ENCODE measurements at regions not wholly inside any gene's neighbourhood (a gene's known extent, or its start where the extent isn't known, plus 50 kb on each side); places are given as distances from the start of the nearest gene placed in this dataset.

DNA sequence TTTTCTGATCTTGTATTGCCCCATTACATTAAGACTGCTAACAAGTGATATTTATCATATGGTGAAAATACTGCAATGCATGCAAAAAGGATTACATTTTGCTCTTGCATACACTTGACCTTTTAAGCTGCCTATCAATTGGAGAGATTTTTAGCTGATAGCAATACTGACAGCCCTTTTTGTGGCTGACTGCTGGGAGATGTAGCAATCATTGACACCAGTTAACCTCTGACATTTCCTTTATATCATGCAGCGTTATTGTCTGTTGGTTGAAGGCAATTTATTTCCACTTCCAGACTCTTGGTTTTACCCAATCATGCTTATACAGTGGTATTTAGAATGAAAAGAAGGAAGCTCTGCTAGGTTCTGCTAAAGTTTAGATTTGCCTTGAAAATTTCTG, 364.0 kb downstream of the LMO7 start:
- intact Hi-C loops (cut with DNase I, micrococcal nuclease), result no loop called here
- H3K27ac Mint-ChIP-seq, result no peak overlapping the region
- no peaks in the 10 kb centered on the region for H3K36me3 Mint-ChIP-seq (ENCODE audit: low read depth)
- peaks cover 5% of the 10 kb centered on the region for H3K4me1 Mint-ChIP-seq (ENCODE audit: low read depth)
- Histone ChIP-seq H3K4me3 (ENCODE audit: low read length) (no peak overlapping the region), H3K27ac (ENCODE audit: low read depth in 1 of 2, low read length in 2 of 2) (no peak overlapping the region), H3K9me3 (ENCODE audit: control insufficient read depth in 1 of 2, insufficient read depth in 1 of 2, low read length in 2 of 2) (no peaks in the 10 kb centered on the region), H3K4me1 (ENCODE audit: insufficient read depth, low read length) (no peaks in the 10 kb centered on the region), H3K27me3 (ENCODE audit: control insufficient read depth in 1 of 2, insufficient read depth in 2 of 2, low read length in 2 of 2) (no peaks in the 10 kb centered on the region), H3K36me3 (ENCODE audit: insufficient read depth, low read length) (no peaks in the 10 kb centered on the region)
- no peaks in the 10 kb centered on the region for H3K9me3 Mint-ChIP-seq
- H3K27me3 Mint-ChIP-seq, result no peaks in the 10 kb centered on the region
- H3K4me3 Mint-ChIP-seq, result no peak overlapping the region
- ChIA-PET POLR2A (no interaction called here), CTCF (interaction anchor here (1.5 kb wide), 1 partner anchor 11 kb away, joined by 3 read pairs; no protein-coding TSS in a partner anchor)
- DNase-seq, result no peak
- TF ChIP-seq CTCF (IDR thresholded peaks at IDR 0.05), result no peak
- no peak for ATAC-seq (ENCODE audit: poor library complexity)

GRCh38 chr13:75996582-75996981, 360.5 kb downstream of the LMO7 start:
- DNase-seq, result no peak
- CTCF ChIA-PET, result no interaction called here
- Histone ChIP-seq H3K4me1 (ENCODE audit: insufficient read depth, low read length) (no peaks in the 10 kb centered on the region), H3K27ac (ENCODE audit: low read depth in 1 of 2, low read length in 2 of 2) (no peak overlapping the region), H3K36me3 (ENCODE audit: insufficient read depth, low read length) (no peaks in the 10 kb centered on the region), H3K9me3 (ENCODE audit: control insufficient read depth in 1 of 2, insufficient read depth in 1 of 2, low read length in 2 of 2) (no peaks in the 10 kb centered on the region), H3K4me3 (ENCODE audit: low read length) (no peak overlapping the region), H3K27me3 (ENCODE audit: control insufficient read depth in 1 of 2, insufficient read depth in 2 of 2, low read length in 2 of 2) (no peaks in the 10 kb centered on the region)
- Mint-ChIP-seq H3K9me3 (no peaks in the 10 kb centered on the region), H3K4me1 (ENCODE audit: low read depth) (peaks cover 5% of the 10 kb centered on the region), H3K27ac (no peak overlapping the region), H3K36me3 (ENCODE audit: low read depth) (no peaks in the 10 kb centered on the region), H3K27me3 (no peaks in the 10 kb centered on the region), H3K4me3 (no peak overlapping the region)
- no peak for ATAC-seq (ENCODE audit: poor library complexity)
- no peak for TF ChIP-seq CTCF (IDR thresholded peaks at IDR 0.05)
- intact Hi-C loops (cut with DNase I, micrococcal nuclease), result no loop called here
- POLR2A ChIA-PET, result no interaction called here

DNA sequence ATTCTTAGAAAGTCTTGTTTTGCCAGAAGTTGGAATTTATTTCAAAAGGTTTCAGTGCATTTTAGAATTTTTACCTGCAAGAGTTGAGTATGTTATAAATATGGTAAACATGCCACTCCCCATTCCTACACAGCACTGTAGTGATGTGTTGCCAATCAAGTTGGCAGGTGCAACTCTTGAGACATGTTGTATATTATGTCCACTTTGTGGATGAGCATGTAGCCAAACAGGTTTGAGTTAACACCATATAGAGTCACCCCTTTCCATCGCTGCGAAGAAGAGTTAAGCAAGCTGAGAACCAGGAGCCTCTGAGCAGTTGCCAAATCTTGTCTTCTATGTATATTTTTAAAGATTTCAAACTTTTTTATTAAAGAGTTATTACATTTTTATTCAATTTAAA, 359.8 kb downstream of the LMO7 start:
- Mint-ChIP-seq H3K9me3 (no peaks in the 10 kb centered on the region), H3K27me3 (no peaks in the 10 kb centered on the region), H3K4me3 (no peak overlapping the region), H3K27ac (no peak overlapping the region), H3K4me1 (ENCODE audit: low read depth) (peaks cover 5% of the 10 kb centered on the region), H3K36me3 (ENCODE audit: low read depth) (no peaks in the 10 kb centered on the region)
- TF ChIP-seq CTCF (IDR thresholded peaks at IDR 0.05), result no peak
- Histone ChIP-seq H3K27me3 (ENCODE audit: control insufficient read depth in 1 of 2, insufficient read depth in 2 of 2, low read length in 2 of 2) (no peaks in the 10 kb centered on the region), H3K27ac (ENCODE audit: low read depth in 1 of 2, low read length in 2 of 2) (no peak overlapping the region), H3K4me1 (ENCODE audit: insufficient read depth, low read length) (no peaks in the 10 kb centered on the region), H3K9me3 (ENCODE audit: control insufficient read depth in 1 of 2, insufficient read depth in 1 of 2, low read length in 2 of 2) (no peaks in the 10 kb centered on the region), H3K4me3 (ENCODE audit: low read length) (no peak overlapping the region), H3K36me3 (ENCODE audit: insufficient read depth, low read length) (no peaks in the 10 kb centered on the region)
- DNase-seq, result no peak
- intact Hi-C loops (cut with DNase I, micrococcal nuclease), result no loop called here
- ChIA-PET POLR2A (no interaction called here), CTCF (no interaction called here)
- no peak for ATAC-seq (ENCODE audit: poor library complexity)
